Epithelial cell of proximal tubule (primary cell): ENCODE measurements at regions not wholly inside any gene's neighbourhood (a gene's known extent, or its start where the extent isn't known, plus 50 kb on each side); places are given as distances from the start of the nearest gene placed in this dataset.
"Not testable (repeated sequence)": the region's sequence is repeated elsewhere in the genome, so short reads cannot be mapped to it uniquely, and the experiment has no call there.

ENCODE experiments used
- DNase-seq: peaks from one replicate; pipeline ENCODE4 v3.0.0-alpha.2; 2011; ENCODE audit warnings: low read depth
- H3K4me3 ChIP-seq: 2 replicates; pipeline ENCODE4 v1.5.1; 2011; ENCODE audit warnings: low read depth, mild to moderate bottlenecking, low read length
- TF ChIP-seq, protein P1 (sequence below): conservative IDR thresholded peaks from 2 replicates; pipeline ENCODE4 v1.5.1; 2012; ENCODE audit warnings: low read depth, mild to moderate bottlenecking, low read length

DNA sequence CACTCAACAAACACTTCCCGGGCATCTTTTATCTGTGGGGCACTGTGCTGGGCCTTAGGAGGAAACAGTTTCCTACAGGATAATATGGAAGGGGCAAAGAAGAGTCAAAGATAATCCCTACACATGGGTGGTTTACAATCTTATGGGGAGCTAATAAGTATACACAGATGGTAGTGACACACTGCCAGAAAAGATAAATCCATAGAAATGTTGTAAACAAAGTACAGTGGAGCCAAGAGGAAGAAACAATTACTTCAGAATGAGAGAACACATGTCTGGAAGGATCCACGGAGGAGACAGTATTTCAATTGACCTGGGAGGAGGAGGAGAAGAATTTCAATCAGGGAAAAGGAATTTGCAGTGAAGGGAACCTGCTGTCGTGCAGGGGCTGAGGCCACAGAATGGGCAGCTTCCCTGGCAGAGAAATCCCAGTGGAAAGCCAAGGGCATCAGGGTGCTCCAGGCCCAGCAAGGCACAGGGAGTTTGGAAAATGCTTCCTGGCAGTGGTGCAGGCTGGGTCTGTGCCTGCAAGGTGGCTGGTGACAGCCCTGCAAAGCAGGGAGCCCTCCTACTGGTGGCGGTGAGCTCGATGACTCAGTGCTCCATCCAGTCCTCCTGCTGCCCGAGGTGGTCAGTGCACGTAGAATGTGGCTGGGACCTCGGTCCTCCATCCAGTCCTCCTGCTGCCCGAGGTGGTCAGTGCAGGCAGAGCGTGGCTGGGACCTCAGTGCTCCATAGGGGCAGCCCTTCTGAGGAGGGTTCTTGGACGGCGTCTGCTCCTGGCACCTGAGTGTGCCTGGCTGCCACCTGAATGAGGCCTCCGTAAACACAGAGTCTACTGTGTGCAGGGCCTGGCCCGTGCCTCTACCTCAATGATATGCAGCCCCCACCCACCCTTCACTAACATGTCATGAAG, 444.3 kb upstream of the B3GAT1 start:
- DNase-seq: no peak
- TF ChIP-seq, protein P1, sequence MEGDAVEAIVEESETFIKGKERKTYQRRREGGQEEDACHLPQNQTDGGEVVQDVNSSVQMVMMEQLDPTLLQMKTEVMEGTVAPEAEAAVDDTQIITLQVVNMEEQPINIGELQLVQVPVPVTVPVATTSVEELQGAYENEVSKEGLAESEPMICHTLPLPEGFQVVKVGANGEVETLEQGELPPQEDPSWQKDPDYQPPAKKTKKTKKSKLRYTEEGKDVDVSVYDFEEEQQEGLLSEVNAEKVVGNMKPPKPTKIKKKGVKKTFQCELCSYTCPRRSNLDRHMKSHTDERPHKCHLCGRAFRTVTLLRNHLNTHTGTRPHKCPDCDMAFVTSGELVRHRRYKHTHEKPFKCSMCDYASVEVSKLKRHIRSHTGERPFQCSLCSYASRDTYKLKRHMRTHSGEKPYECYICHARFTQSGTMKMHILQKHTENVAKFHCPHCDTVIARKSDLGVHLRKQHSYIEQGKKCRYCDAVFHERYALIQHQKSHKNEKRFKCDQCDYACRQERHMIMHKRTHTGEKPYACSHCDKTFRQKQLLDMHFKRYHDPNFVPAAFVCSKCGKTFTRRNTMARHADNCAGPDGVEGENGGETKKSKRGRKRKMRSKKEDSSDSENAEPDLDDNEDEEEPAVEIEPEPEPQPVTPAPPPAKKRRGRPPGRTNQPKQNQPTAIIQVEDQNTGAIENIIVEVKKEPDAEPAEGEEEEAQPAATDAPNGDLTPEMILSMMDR: no peak
- H3K4me3 ChIP-seq: no peak overlapping the region

DNA sequence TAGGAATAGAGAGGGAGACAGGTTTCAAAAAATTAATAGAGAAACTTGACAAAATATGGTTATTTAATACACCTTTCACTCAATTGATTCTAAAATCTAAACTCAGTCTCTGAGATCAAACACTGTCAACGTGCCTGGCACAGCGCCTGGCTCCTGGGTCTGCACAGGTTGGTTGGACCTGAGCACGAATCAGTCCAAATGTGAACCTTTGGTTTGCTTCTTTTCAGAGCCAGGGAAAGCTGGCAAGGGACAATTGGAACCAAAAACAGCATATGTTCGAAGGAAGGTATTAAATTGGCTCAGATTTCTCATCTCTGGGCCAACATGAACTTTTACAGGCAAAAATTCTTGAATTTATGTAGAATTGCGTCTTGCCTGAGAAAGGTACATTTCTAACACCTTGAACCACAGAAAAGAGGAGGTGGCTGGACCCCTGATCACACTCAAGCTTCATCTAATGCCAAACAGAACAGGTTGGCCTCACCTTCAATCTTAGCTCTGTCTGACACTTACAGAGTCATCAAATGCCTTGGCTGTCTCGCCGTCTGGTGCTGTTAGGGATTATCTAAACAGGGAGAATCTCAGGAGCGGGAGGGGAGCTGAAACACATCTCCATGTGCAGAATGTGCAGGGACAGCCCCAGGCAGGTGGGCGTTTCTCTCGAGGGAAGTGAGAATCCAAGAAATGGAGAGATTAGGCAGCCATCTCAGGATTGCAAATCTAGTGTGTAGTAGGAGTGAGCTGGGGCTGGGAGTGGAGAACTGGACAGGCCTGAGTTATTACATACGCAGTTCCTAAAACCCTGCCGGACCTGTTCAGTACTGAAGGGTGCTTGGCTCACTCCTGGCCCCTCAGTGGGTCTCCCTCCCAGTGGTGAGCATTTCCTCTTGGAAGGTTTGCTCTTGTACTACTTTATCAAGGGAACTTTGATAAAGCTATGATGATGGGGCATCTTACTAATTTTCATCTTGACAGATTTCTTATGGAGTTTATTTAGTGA, 442.2 kb upstream of the B3GAT1 start:
- DNase-seq: no peak
- TF ChIP-seq, protein P1: no peak

DNA sequence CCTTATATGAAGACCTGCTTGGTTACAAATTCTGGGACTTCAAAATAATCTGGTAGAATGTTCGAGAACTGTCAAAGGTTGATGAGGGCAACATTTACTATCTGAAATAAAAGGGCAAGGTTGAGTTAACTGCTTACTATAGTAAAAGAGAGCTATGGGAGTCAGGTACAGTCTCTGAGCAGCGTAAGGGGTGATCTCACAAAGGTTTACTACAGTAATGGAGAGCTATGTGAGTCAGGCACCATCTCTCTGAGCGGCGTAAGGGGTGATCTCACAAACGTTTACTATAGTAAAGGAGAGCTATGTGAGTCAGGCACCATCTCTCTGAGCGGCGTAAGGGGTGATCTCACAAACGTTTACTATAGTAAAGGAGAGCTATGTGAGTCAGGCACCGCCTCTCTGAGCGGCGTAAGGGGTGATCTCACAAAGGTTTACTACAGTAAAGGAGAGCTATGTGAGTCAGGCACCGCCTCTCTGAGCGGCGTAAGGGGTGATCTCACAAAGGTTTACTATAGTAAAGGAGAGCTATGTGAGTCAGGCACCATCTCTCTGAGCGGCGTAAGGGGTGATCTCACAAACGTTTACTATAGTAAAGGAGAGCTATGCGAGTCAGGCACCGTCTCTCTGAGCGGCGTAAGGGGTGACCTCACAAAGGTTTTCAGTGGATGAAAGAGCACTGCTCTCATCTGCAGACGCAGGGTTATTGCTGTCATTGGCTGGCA, 439.6 kb upstream of the B3GAT1 start:
- H3K4me3 ChIP-seq, DNase-seq: not testable (repeated sequence)

More for the DNA sequence above, 442.2 kb upstream of the B3GAT1 start:
- no peak overlapping the region for H3K4me3 ChIP-seq

DNA sequence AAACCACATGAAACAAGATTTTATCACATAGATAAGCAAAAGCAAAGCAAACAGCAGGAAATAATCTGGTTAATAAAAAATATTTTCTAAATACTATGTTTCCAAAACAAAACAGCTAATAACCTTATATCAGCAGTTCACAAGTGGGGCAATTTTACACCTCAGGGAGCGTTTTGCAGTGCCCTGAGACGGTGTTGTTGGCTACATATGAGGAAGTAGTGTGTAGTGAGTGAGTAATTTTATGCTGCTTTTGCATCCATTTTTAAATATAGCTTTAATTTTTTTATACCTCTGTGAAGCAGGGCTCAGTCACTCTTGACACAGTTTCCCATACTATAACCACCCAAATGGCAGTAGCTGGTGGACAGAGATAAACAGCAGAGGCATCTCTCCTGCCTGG, 438.5 kb upstream of the B3GAT1 start:
- DNase-seq: no peak
- H3K4me3 ChIP-seq: no peak overlapping the region
- TF ChIP-seq, protein P1: no peak

DNA sequence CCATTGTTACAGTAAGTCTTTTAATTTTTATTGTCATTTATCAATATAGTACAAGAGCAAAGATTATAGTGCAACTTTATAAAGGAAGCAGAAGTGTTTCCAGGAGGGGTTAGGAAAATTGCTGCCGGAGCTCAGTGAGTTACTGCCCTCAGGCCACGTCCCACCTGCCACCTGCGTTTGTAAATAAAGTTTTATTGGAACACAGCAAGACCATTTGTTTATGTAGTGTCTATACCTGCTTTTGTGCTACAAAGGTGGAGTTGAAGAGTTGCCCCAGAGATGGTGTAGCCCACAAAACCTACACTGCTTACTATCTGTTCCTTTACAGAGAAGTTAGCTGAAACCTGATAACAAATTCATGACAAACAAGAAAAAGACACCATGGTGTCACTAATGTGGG, 437.8 kb upstream of the B3GAT1 start:
- TF ChIP-seq, protein P1: no peak
- H3K4me3 ChIP-seq: no peak overlapping the region
- DNase-seq: no peak

DNA sequence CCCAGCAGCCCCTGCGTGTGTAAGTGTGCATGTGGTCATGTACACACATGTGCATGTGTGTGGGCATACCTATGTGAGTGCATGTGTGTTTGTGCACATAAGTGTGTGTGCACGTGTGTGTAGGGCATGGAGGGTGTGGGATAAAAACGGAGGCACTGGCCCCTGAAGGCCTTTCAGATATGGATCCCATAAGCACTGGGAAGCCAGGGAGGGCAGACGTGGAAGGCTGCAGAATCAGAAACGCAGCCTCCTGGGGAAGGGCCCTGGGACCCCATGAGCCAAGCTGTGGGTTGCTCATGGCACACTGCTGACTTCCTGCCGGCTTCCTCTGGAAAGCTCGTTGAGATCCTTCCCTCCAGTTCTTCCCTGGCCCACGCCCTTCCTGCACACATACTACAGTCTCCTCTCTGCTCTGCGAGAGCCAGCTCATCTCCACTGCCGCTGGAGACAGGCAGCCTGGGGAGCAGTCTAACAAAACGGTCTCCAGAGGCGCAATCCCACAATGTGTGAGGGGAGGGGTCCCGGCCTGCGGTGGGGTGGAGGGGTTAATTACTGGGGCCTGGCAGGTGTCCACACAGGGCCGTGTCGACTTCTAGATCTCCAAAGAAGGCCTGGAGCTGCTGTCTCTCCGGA, 435.2 kb upstream of the B3GAT1 start:
- TF ChIP-seq, protein P1: no peak
- DNase-seq: no peak
- no peak overlapping the region for H3K4me3 ChIP-seq
